OCI-LY1 (cell line): ENCODE measurements at regions not wholly inside any gene's neighbourhood (a gene's known extent, or its start where the extent isn't known, plus 50 kb on each side); places are given as distances from the start of the nearest gene placed in this dataset.

Experiments
- H2AFZ ChIP-seq: fragments of 200-600 bp; sonication (generic), shearing (Covaris generic); 2 replicates; pipeline ENCODE4 v1.6.0; 2014; ENCODE audit warnings: antibody characterized with exemption, mild to moderate bottlenecking, low read length
- H3F3A ChIP-seq: fragments of 200-600 bp; sonication (generic), shearing (Covaris generic); 2 replicates; pipeline ENCODE4 v1.6.0; 2014; ENCODE audit warnings: mild to moderate bottlenecking, antibody characterized with exemption, low read length, moderate library complexity; ENCODE audit not compliant: insufficient read depth
- H3K27ac ChIP-seq: fragments of 200-600 bp; sonication (generic); 2 replicates; pipeline ENCODE4 v1.5.1; 2014; ENCODE audit warnings: low read length, mixed run types, mild to moderate bottlenecking, low read depth; ENCODE audit not compliant: poor library complexity, severe bottlenecking
- H3K27me3 ChIP-seq: fragments of 200-600 bp; sonication (generic); 2 replicates; pipeline ENCODE4 v1.6.0; 2014; ENCODE audit warnings: antibody characterized with exemption, mild to moderate bottlenecking, low read length, moderate library complexity; ENCODE audit not compliant: insufficient read depth
- H3K36me3 ChIP-seq: fragments of 200-600 bp; sonication (generic); 2 replicates; pipeline ENCODE4 v1.6.1; 2014; ENCODE audit warnings: mild to moderate bottlenecking, antibody characterized with exemption, low read length, moderate library complexity, mixed read lengths; ENCODE audit not compliant: insufficient read depth
- H3K4me1 ChIP-seq: fragments of 200-600 bp; sonication (generic); 2 replicates; pipeline ENCODE4 v1.5.1; 2014; ENCODE audit warnings: mild to moderate bottlenecking, low read length, moderate library complexity; ENCODE audit not compliant: insufficient read depth, severe bottlenecking
- H3K4me2 ChIP-seq: fragments of 200-600 bp; sonication (generic), shearing (Covaris generic); 2 replicates; pipeline ENCODE4 v1.6.1; 2014; ENCODE audit warnings: low read length
- H3K4me3 ChIP-seq: fragments of 200-600 bp; sonication (generic); 2 replicates; pipeline ENCODE4 v1.5.1; 2014; ENCODE audit warnings: low read length, low read depth, mild to moderate bottlenecking, mixed read lengths; ENCODE audit not compliant: poor library complexity, severe bottlenecking
- H3K79me2 ChIP-seq: fragments of 200-600 bp; shearing (Covaris generic); 2 replicates; pipeline ENCODE4 v1.6.1; 2016; ENCODE audit warnings: mixed run types, low read length, mixed read lengths; ENCODE audit not compliant: insufficient read depth
- H3K9ac ChIP-seq: fragments of 200-600 bp; sonication (generic), shearing (Covaris generic); 2 replicates; pipeline ENCODE4 v1.6.1; 2014; ENCODE audit warnings: mild to moderate bottlenecking, low read length, mixed read lengths
- H3K9me2 ChIP-seq: fragments of 200-600 bp; sonication (generic), shearing (Covaris generic); 2 replicates; pipeline ENCODE4 v1.6.1; 2014; ENCODE audit warnings: low read depth, mild to moderate bottlenecking, low read length, mixed read lengths
- H3K9me3 ChIP-seq: fragments of 200-600 bp; shearing (Covaris generic); 2 replicates; pipeline ENCODE4 v1.6.1; 2014; ENCODE audit warnings: low read length, mixed read lengths
- H4K20me1 ChIP-seq: fragments of 200-600 bp; sonication (generic), shearing (Covaris generic); 2 replicates; pipeline ENCODE4 v1.6.0; 2016; ENCODE audit warnings: mild to moderate bottlenecking, low read length; ENCODE audit not compliant: insufficient read depth
- CTCF ChIP-seq: fragments of 200-600 bp; sonication (generic), shearing (Covaris generic); IDR thresholded peaks from 2 replicates; pipeline ENCODE4 v1.5.1; 2017; ENCODE audit warnings: mild to moderate bottlenecking, antibody characterized with exemption, low read length, moderate library complexity, mixed read lengths
- EZH2 ChIP-seq: fragments of 200-600 bp; sonication (generic), shearing (Covaris generic); IDR thresholded peaks from 2 replicates; pipeline ENCODE4 v1.8.0; 2017; ENCODE audit warnings: borderline replicate concordance, mixed run types, mild to moderate bottlenecking, antibody characterized with exemption, low read length, moderate library complexity, mixed read lengths

GRCh38 chr4:146113171-146113570, 62.3 kb upstream of the LSM6 start:
- H3K9ac ChIP-seq: no peak overlapping the region
- H3K79me2 ChIP-seq: no peaks in the 10 kb centered on the region
- no peaks in the 10 kb centered on the region for H3K36me3 ChIP-seq
- no peak overlapping the region for H2AFZ ChIP-seq
- TF ChIP-seq CTCF: no peak
- no peak for TF ChIP-seq EZH2
- H3K27ac ChIP-seq: no peak overlapping the region
- no peaks in the 10 kb centered on the region for H4K20me1 ChIP-seq
- H3K4me1 ChIP-seq: no peaks in the 10 kb centered on the region
- no peaks in the 10 kb centered on the region for H3F3A ChIP-seq
- H3K4me3 ChIP-seq: no peak overlapping the region
- no peaks in the 10 kb centered on the region for H3K27me3 ChIP-seq
- H3K4me2 ChIP-seq: no peak overlapping the region
- H3K9me3 ChIP-seq: no peaks in the 10 kb centered on the region
- no peaks in the 10 kb centered on the region for H3K9me2 ChIP-seq

- Histone ChIP-seq H3K9ac (no peak overlapping the region), H4K20me1 (no peaks in the 10 kb centered on the region), H3K4me1 (no peaks in the 10 kb centered on the region), H3K9me3 (no peaks in the 10 kb centered on the region), H3K27ac (no peak overlapping the region), H3K36me3 (no peaks in the 10 kb centered on the region), H3K9me2 (no peaks in the 10 kb centered on the region), H3K79me2 (no peaks in the 10 kb centered on the region), H3K4me3 (no peak overlapping the region), H3K4me2 (no peak overlapping the region), H2AFZ (no peak overlapping the region), H3F3A (no peaks in the 10 kb centered on the region), H3K27me3 (no peaks in the 10 kb centered on the region)
- TF ChIP-seq EZH2 (no peak), CTCF (no peak)
Measured at GRCh38 chr4:146112389-146112788, 63.1 kb upstream of the LSM6 start.

DNA sequence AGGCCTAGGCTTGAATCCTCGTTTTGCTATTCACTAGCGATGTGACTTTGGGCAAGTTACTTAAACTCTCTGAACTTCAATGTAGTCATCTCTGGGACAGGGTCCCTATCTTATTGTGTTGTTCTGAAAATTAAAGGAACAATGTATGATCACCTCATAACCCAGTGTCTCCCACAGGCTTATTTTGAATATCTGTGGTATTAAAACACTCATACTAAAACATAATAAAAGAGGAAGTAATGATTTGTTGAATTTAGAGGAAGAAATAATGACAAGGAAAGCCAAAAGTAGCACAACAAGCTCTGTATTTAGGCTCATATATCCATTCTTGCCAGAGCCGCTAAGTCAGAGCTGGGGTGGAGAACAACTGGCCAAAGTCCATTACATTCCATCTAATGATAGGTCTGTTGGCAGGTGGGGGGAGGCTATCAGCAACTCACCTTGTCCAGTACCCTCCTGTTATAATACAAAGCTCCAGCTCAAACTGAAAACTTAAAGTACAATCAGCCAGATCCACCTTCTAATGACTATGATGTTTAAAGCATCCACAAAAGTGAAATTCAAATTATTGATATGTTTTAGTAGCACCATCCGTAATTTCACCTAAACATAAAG, 64.5 kb upstream of the LSM6 start:
- Histone ChIP-seq H4K20me1 (no peaks in the 10 kb centered on the region), H3K4me2 (no peak overlapping the region), H3K27ac (no peak overlapping the region), H3K9me3 (no peaks in the 10 kb centered on the region), H3K27me3 (no peaks in the 10 kb centered on the region), H3K4me1 (no peaks in the 10 kb centered on the region), H3K9ac (no peak overlapping the region), H3K79me2 (no peaks in the 10 kb centered on the region), H3F3A (no peaks in the 10 kb centered on the region), H3K4me3 (no peak overlapping the region), H2AFZ (no peak overlapping the region), H3K9me2 (no peaks in the 10 kb centered on the region), H3K36me3 (no peaks in the 10 kb centered on the region)
- TF ChIP-seq CTCF: no peak
- TF ChIP-seq EZH2: no peak
